GM21528 (cell line): ENCODE measurements at regions not wholly inside any gene's neighbourhood (a gene's known extent, or its start where the extent isn't known, plus 50 kb on each side); places are given as distances from the start of the nearest gene placed in this dataset.
"Not testable (repeated sequence)": the region's sequence is repeated elsewhere in the genome, so short reads cannot be mapped to it uniquely, and the experiment has no call there.

ENCODE experiments used
- ATAC-seq: cut with Tn5 transposase; IDR thresholded peaks from one replicate; pipeline ENCODE4 v1.9.1; 2021; ENCODE audit warnings: mild to moderate bottlenecking, moderate library complexity; ENCODE audit not compliant: unreplicated experiment, low FRiP score

- ATAC-seq: no peak
These were observed 118.7 kb upstream of the SGCD start for GRCh38 chr5:156208271-156208670.

- ATAC-seq: no peak
These were observed 108.4 kb upstream of the SGCD start for GRCh38 chr5:156218367-156219158.

GRCh38 chr5:156219483-156220005 is 107.4 kb upstream of the SGCD start:
- no peak for ATAC-seq

GRCh38 chr5:156221816-156222215 is 105.1 kb upstream of the SGCD start:
- no peak for ATAC-seq

- no peak for ATAC-seq
These were observed 103.4 kb upstream of the SGCD start for GRCh38 chr5:156223547-156223946.

- ATAC-seq: not testable (repeated sequence)
These were observed 100.5 kb upstream of the SGCD start for GRCh38 chr5:156226485-156226884.

- no peak for ATAC-seq
These were observed 96.1 kb upstream of the SGCD start for GRCh38 chr5:156230887-156231286.

- ATAC-seq: no peak
These were observed 94.6 kb upstream of the SGCD start for GRCh38 chr5:156232251-156232869.

- no peak for ATAC-seq
These were observed 89.6 kb upstream of the SGCD start for GRCh38 chr5:156237361-156237760.

- ATAC-seq: no peak
These were observed 87.2 kb upstream of the SGCD start for GRCh38 chr5:156239800-156240199.

- no peak for ATAC-seq
These were observed 86.5 kb upstream of the SGCD start for GRCh38 chr5:156240414-156240813.

- ATAC-seq: no peak
These were observed 85.7 kb upstream of the SGCD start for GRCh38 chr5:156241266-156241665.

- ATAC-seq: no peak
These were observed 81.1 kb upstream of the SGCD start for GRCh38 chr5:156245895-156246294.

- no peak for ATAC-seq
These were observed 75.9 kb upstream of the SGCD start for GRCh38 chr5:156251076-156251475.

GRCh38 chr5:156253130-156253529 is 73.8 kb upstream of the SGCD start:
- ATAC-seq: no peak

- no peak for ATAC-seq
These were observed 72.8 kb upstream of the SGCD start for GRCh38 chr5:156254196-156254595.

GRCh38 chr5:156256642-156257041 is 70.3 kb upstream of the SGCD start:
- no peak for ATAC-seq

GRCh38 chr5:156258934-156259333 is 68.0 kb upstream of the SGCD start:
- no peak for ATAC-seq

GRCh38 chr5:156259618-156260017 is 67.3 kb upstream of the SGCD start:
- ATAC-seq: no peak

GRCh38 chr5:156261275-156261939 is 65.6 kb upstream of the SGCD start:
- ATAC-seq: no peak

GRCh38 chr5:156271569-156271968 is 55.4 kb upstream of the SGCD start:
- ATAC-seq: no peak
